Ascending aorta (tissue), 2 donors: ENCODE measurements at regions not wholly inside any gene's neighbourhood (a gene's known extent, or its start where the extent isn't known, plus 50 kb on each side); places are given as distances from the start of the nearest gene placed in this dataset.

ENCODE experiments used
- DNase-seq, 2 donors: peaks; one replicate each; pipeline ENCODE4 v3.0.0-alpha.2; 2019; ENCODE audit warnings: low spot score in 2 of 2
- H3K27ac ChIP-seq, 2 donors: fragments of 200-600 bp; sonication (generic); one replicate each; pipeline ENCODE4 v1.5.1; 2016 to 2017; ENCODE audit warnings: mild to moderate bottlenecking in 1 of 2
- H3K27me3 ChIP-seq: fragments of 200-600 bp; sonication (generic); one replicate; pipeline ENCODE4 v1.5.1; 2017
- H3K36me3 ChIP-seq, 2 donors: fragments of 200-600 bp; sonication (generic); one replicate each; pipeline ENCODE4 v1.5.1; 2016
- H3K4me1 ChIP-seq, 2 donors: fragments of 200-600 bp; sonication (generic); one replicate each; pipeline ENCODE4 v1.5.1; 2016 to 2017; ENCODE audit warnings: mild to moderate bottlenecking in 1 of 2
- H3K4me3 ChIP-seq, 2 donors: fragments of 200-600 bp; sonication (generic); one replicate each; pipeline ENCODE4 v1.5.1; 2016 to 2017; ENCODE audit warnings: mild to moderate bottlenecking in 1 of 2
- H3K9me3 ChIP-seq, 2 donors: fragments of 200-600 bp; sonication (generic); one replicate each; pipeline ENCODE4 v1.5.1; 2016
- intact Hi-C: fragments of 100-400 bp; cut with DNase I; formaldehyde crosslinking; loops from one replicate; pipeline ENCODE4 v1.15.1; 2023
- TF ChIP-seq, protein P1 (sequence below), 3 experiments: fragments of 200-600 bp in 2 of 3; fragments of 450-650 bp in 1 of 3; sonication (generic) in 2 of 3; IDR thresholded peaks; one replicate each; pipeline ENCODE4 v1.5.1; 2016 to 2019; ENCODE audit warnings: antibody characterized with exemption in 3 of 3, mild to moderate bottlenecking in 1 of 3, moderate library complexity in 1 of 3

- Histone ChIP-seq H3K36me3 (no peaks in the 10 kb centered on the region), H3K4me1 (no peaks in the 10 kb centered on the region), H3K27me3 (no peaks in the 10 kb centered on the region), H3K4me3 (peak overlapping the region in 1 of 2 donors; percentile 8), H3K9me3 (no peaks in the 10 kb centered on the region), H3K27ac (peak overlapping the region; percentile 42 to 69)
- intact Hi-C loops: loop anchor here (2.0 kb wide), 1 partner anchor 39 kb away; no protein-coding TSS in a partner anchor
- TF ChIP-seq, protein P1, sequence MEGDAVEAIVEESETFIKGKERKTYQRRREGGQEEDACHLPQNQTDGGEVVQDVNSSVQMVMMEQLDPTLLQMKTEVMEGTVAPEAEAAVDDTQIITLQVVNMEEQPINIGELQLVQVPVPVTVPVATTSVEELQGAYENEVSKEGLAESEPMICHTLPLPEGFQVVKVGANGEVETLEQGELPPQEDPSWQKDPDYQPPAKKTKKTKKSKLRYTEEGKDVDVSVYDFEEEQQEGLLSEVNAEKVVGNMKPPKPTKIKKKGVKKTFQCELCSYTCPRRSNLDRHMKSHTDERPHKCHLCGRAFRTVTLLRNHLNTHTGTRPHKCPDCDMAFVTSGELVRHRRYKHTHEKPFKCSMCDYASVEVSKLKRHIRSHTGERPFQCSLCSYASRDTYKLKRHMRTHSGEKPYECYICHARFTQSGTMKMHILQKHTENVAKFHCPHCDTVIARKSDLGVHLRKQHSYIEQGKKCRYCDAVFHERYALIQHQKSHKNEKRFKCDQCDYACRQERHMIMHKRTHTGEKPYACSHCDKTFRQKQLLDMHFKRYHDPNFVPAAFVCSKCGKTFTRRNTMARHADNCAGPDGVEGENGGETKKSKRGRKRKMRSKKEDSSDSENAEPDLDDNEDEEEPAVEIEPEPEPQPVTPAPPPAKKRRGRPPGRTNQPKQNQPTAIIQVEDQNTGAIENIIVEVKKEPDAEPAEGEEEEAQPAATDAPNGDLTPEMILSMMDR (IDR thresholded peaks at IDR 0.05): no peak
- DNase-seq: no peak
These were observed 75.2 kb upstream of the UBAC2 start for GRCh38 chr13:99125326-99125915.

- Histone ChIP-seq H3K27me3 (no peaks in the 10 kb centered on the region), H3K4me3 (no peak overlapping the region), H3K36me3 (no peaks in the 10 kb centered on the region), H3K4me1 (no peaks in the 10 kb centered on the region), H3K9me3 (no peaks in the 10 kb centered on the region), H3K27ac (no peak overlapping the region)
- DNase-seq: no peak
- TF ChIP-seq, protein P1 (IDR thresholded peaks at IDR 0.05): no peak
- intact Hi-C loops: no loop called here
These were observed 73.8 kb upstream of the UBAC2 start for GRCh38 chr13:99126821-99127220.

DNA sequence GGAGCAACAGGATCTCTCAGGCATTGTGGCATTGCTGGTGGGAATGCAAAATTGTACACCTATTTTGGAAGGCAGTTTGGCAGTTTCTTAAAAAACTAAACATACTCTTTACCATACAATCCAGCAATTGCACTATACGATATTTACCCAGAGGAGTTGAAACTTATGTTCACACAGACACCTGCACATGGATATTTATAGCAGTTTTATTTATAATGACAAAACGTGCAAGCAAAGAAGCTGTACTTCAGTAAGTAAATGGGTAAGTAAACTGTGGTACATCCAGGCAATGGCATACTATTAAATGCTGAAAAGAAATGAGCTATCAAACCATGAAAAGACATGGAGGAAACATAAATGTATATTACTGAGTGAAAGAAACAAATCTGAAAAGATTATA lies 71.6 kb upstream of the UBAC2 start:
- Histone ChIP-seq H3K4me3 (no peak overlapping the region), H3K27me3 (no peaks in the 10 kb centered on the region), H3K27ac (no peak overlapping the region), H3K36me3 (no peaks in the 10 kb centered on the region), H3K4me1 (no peaks in the 10 kb centered on the region), H3K9me3 (no peaks in the 10 kb centered on the region)
- no peak for DNase-seq
- intact Hi-C loops: no loop called here
- TF ChIP-seq, protein P1 (IDR thresholded peaks at IDR 0.05): no peak

DNA sequence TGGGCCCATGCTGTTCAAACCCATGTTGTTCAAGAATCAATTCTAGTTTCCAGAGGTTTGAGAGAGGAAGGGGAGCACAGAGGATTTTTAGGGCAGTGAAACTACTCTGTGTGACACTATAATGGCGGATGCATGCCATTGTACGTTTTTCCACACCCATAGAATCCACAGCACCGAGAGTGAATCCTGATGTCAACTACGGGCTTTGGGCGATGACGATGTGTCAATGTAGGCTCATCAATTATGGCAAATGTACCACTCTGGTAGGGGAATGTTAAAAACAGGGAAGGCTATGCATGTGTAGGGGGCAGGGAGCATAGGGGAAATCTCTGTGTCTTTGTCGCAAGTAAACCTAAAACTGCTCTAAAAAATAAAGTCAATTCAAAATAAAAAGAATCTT lies 70.7 kb upstream of the UBAC2 start:
- TF ChIP-seq, protein P1 (IDR thresholded peaks at IDR 0.05): no peak
- no peaks in the 10 kb centered on the region for H3K36me3 ChIP-seq
- no peak overlapping the region for H3K27ac ChIP-seq
- intact Hi-C loops: no loop called here
- H3K27me3 ChIP-seq: no peaks in the 10 kb centered on the region
- H3K9me3 ChIP-seq: no peaks in the 10 kb centered on the region
- no peak overlapping the region for H3K4me3 ChIP-seq
- DNase-seq: no peak
- no peaks in the 10 kb centered on the region for H3K4me1 ChIP-seq

GRCh38 chr13:99131410-99131809 lies 69.2 kb upstream of the UBAC2 start:
- intact Hi-C loops: no loop called here
- H3K4me1 ChIP-seq: no peaks in the 10 kb centered on the region
- TF ChIP-seq, protein P1 (IDR thresholded peaks at IDR 0.05): no peak
- no peak overlapping the region for H3K27ac ChIP-seq
- no peak overlapping the region for H3K4me3 ChIP-seq
- no peak for DNase-seq
- H3K27me3 ChIP-seq: no peaks in the 10 kb centered on the region
- H3K36me3 ChIP-seq: no peaks in the 10 kb centered on the region
- H3K9me3 ChIP-seq: no peaks in the 10 kb centered on the region
